GM19372 (cell line): ENCODE measurements at regions not wholly inside any gene's neighbourhood (a gene's known extent, or its start where the extent isn't known, plus 50 kb on each side); places are given as distances from the start of the nearest gene placed in this dataset.
"Not testable (repeated sequence)": the region's sequence is repeated elsewhere in the genome, so short reads cannot be mapped to it uniquely, and the experiment has no call there.

Source experiments
- ATAC-seq: cut with Tn5 transposase; IDR thresholded peaks from one replicate; pipeline ENCODE4 v1.9.1; 2021; ENCODE audit warnings: mild to moderate bottlenecking, low read depth, moderate library complexity; ENCODE audit not compliant: unreplicated experiment

DNA sequence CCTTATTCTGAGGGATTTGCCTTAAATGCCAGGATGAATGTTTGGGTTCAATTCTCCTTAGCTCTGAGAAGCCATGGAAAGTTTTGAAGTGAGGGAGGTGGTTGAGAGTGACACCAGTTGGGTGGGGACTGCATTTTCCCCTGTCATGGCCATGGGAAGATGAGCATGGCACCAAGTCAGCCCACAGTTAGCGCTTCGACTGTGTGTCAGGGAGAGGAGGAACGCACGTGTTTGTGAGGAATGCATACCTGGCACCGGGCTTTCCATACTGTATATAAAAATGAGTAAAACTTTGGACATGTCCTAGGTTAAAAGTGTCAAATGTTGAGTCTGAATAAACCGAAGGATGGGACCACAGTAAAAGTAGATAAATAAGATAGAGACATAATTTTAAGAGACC, 187.5 kb upstream of the KL start:
- no peak for ATAC-seq

GRCh38 chr13:32829269-32829668, 187.0 kb upstream of the KL start:
- ATAC-seq, result no peak

DNA sequence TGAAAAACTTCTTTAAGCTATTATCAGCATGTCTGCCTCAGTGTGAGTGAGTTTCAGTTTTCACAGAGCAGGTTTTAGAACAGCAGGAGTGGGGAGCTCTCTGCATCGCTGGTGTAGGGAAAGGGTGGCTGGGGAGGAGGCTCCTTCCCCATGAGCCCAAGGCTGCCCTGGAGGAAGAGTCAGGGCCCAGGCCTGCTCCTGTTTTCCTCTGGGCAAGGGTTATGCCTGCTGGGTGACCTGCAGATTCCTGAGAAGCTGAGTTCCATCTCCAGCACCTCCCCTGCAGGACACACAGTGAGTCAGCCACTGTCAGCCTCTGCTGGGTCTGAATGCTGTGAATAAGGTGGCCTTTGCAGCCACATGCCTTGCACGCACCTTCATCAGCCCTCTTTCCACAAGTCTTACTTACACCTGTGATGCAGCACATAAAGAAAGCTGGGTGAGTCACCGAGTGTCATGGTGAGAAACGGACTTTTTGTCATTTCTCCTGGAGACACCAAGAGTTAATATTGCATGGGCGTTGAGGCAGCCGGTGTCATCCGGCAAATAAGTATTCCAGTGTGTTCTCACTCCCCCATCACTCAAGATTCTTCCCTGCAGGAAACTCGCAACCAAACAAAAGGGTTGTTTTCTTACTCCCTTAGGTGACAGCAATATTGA, 186.4 kb upstream of the KL start:
- no peak for ATAC-seq

GRCh38 chr13:32830336-32831031, 185.7 kb upstream of the KL start:
- ATAC-seq, result no peak

- no peak for ATAC-seq
Measured at GRCh38 chr13:32837307-32837972, 178.8 kb upstream of the KL start.

GRCh38 chr13:32837973-32838927, 178.0 kb upstream of the KL start:
- ATAC-seq, result no peak

DNA sequence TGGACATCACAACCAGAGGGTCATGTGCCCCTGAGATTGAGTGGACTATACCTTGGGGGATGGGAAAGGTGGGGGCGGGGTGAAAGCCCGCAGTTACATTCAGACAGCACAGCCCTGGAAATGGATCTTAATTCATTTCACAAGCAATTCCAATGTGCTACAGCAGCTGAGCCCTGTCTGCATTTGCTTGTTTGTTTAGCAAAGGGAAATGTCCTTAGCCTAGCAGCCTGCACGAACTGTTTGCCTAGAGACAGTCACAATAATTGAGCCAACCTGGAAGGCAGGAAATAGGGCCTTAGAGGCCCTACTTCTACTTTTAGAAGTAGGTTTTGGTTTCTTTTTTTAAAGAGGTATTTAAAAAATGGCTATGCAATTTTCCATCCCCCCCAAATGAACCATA, 177.3 kb upstream of the KL start:
- ATAC-seq, result peak; percentile 66

DNA sequence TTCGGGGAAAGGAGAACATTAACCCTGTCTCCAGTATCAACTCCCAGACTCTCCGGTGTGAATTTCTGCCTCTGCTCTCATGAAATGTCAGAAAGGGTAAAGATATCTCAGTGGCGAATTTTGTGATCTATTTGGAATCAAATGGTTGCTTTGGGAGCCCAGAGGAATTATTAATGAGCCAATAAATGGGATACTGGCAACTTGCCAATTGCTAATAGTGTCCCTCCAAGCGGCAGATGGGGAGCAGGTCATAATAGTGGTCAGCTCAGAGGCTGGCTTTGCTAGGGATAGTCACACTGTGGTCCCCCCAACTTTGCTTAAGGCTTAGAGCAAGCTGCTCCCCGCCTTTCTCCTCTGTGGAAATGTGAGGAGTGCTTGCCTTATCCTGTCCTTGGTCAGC, 176.1 kb upstream of the KL start:
- no peak for ATAC-seq

DNA sequence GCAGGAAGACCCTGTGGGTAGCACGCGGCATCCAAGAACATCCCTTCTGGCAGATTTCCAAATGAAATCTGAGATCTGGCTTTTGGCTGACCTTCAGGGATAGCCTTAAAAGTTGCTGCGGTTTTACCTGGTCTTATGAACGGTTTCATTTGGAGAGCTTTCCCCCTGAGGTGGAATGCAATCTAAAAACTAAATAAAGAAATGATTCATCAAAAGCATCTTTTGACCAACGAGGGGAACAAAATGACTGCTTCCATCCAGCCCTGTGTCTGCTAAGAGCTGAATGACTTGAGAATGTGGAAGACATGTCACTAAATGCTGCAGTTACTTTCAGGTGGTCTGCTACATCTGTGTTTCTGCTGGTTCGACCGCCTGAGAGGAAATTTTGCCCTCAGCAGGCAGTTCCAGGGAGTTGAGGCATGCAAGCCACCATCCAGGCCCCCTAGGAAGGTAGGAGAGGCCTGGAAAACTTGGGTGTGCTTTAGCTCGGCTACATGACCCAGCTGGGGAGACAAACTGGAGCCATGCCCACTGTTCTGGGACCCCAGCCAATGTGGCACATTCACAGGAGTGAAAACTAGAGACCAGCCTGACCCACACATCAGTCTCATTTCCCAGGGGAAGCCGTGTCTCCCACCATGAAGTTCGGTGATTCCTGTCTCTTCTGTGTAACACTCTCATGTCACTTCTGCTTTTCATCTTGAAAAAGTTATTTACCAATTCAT, 175.1 kb upstream of the KL start:
- ATAC-seq, result no peak

DNA sequence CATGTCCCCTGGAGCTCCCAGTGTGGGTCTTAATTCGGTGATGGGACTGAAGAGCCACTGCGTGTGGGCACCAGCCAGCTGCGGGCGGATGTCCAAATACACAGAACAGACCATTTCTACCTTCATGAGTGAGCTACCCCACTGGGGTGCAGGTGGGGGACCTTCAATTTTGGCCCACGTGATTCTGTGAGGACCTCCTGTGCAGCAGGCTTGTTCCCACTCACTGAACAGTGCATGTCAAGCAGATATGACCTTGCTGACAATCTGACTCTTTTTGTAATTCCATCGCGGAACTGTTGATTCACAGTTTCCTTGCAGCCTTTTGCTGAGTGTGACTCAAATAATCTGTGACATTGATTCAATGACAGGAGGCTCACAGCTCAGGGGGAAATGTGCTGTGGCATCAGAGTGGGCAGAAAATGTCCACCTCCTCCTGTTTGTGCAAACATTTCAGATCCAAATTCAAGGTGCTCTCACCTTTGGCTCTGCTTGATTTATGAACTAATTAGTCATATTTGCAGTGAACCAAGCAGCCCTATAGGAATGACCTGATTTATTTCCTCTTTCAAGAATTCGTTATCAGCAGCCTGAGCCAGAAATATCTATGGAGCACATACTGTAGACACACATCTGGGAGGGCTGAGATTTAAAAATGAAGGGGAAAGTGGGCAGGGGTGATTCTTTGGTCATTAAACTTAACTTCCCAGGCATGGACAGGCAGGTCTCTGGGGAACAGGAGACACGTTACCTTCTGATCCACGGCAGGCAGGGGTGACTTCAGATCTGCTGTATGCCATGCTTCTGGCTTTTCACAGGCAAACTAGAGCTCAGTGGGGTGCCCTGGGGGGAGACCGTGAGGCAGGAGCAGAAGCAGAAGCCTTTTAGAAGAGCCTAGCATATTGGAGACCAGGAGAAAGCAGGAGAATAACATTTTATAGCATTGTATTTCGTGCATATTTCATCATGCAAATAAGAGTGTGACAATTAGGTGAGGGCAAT, 170.0 kb upstream of the KL start:
- ATAC-seq, result no peak

DNA sequence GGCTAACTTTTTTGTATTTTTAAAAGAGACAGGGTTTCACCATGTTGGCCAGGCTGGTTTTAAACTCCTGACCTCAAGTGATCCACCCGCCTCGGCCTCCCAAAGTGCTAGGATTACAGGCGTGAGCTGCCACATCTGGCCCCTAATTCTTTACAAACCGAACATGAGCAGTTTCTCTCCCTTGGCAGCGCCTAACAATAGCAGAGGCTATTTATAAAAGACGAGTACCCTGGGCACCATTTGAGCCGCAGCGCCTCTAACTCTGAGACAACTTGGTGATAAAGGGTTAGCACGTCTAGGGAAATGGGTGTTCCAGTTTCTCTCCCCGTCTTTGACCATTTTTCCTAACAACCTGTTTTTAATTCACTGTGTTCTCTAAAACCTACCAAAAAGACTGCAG, 168.2 kb upstream of the KL start:
- ATAC-seq, result not testable (repeated sequence)

GRCh38 chr13:32849369-32849768, 166.9 kb upstream of the KL start:
- no peak for ATAC-seq

- ATAC-seq, result no peak
Measured at GRCh38 chr13:32850316-32851052, 165.7 kb upstream of the KL start.

GRCh38 chr13:32851083-32852069, 164.8 kb upstream of the KL start:
- no peak for ATAC-seq

- no peak for ATAC-seq
Measured at GRCh38 chr13:32852526-32852925, 163.7 kb upstream of the KL start.

DNA sequence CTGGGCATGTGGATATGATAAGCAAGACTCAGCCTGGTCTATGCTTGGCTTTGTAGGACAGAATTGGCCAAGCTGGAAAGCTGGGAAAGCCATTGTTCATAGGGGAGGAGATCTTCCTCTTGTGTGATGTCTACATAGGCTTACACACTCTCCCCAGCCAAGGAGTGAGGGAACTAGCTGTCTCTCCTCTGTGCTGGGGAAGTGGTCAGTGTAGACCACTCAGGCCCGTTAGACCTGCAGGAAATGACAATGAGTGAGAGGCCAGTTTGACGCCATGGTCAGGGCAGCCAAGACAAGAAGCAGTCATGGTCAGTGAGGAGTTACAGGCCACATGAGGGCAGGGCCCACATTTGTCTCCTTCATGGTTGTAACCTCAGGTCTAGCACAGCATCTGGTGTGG, 159.1 kb upstream of the KL start:
- no peak for ATAC-seq

- no peak for ATAC-seq
Measured at GRCh38 chr13:32857689-32858088, 158.5 kb upstream of the KL start.
